Astrocyte (in vitro differentiated cells and primary cell): ENCODE measurements at regions not wholly inside any gene's neighbourhood (a gene's known extent, or its start where the extent isn't known, plus 50 kb on each side); places are given as distances from the start of the nearest gene placed in this dataset.

Experiments
- CTCF ChIP-seq: IDR thresholded peaks from 2 replicates; pipeline ENCODE4 v1.5.1; 2011; ENCODE audit warnings: low read depth, mild to moderate bottlenecking, inconsistent platforms, low read length, moderate library complexity; ENCODE audit not compliant: insufficient read depth
- EZH2 ChIP-seq: IDR thresholded peaks from 2 replicates; pipeline ENCODE4 v1.6.1; 2012; ENCODE audit warnings: mild to moderate bottlenecking, low read length, inconsistent platforms; ENCODE audit not compliant: insufficient read depth

- TF ChIP-seq CTCF (no peak), EZH2 (no peak)
Observed at GRCh38 chrX:99909946-99910345, 500.1 kb downstream of the PCDH19 start.
